GM12865 (cell line): ENCODE measurements at regions not wholly inside any gene's neighbourhood (a gene's known extent, or its start where the extent isn't known, plus 50 kb on each side); places are given as distances from the start of the nearest gene placed in this dataset.

ENCODE experiments used
- DNase-seq: peaks from one replicate; pipeline ENCODE4 v3.0.0; 2010; ENCODE audit warnings: low read depth
- H3K4me3 ChIP-seq: 2 replicates; pipeline ENCODE4 v1.5.1; 2011; ENCODE audit warnings: mild to moderate bottlenecking, low read depth, low read length, control low read depth
- TF ChIP-seq, protein P1 (sequence below): IDR thresholded peaks from 2 replicates; pipeline ENCODE4 v1.5.1; 2011; ENCODE audit warnings: low read length, control low read depth, low read depth, inconsistent platforms; ENCODE audit not compliant: insufficient read depth; ENCODE audit errors: missing control alignments

DNA sequence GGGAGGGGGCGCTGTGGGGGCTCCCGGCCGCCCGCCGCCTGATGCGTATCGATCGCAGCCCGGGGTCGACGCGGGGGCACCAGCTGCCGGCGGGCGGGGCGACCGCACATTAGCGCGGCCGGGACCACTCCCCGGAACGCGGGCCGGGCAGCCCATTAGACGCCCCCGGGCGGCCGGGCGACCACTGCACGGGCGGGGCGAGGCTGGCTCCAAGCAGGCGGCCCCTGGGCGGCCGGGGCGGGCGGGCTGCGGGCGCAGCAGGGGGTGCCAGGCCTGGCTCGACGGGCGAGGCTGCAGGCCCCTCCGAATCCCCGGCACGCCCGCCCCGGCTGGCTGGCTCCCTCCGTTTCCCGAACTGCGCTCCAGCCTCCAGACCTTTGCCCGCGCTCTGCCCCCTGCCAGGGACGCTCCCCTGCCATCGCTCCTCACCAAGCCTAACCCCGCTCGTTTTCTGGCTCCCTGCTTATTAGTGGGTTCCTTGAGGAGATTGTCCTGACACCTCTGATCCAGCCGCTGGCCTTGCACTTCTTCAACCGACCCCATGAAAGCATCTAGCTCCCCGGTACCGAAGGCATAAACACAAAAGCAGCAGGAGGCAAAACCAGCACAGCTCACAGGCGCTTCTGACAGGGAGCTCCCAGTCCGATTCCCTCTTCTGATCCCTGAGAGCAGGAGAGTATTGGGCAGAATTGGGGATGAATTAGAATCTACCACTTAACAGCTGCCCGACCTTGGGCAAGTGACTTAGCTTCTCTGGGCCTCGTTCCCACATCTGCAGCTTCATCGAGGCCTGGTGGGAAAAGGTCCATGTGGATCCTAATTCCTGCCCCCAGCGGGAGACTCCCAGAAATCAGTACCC lies 92.6 kb upstream of the CASZ1 start:
- H3K4me3 ChIP-seq, result no peak overlapping the region
- no peak for DNase-seq
- TF ChIP-seq, protein P1, sequence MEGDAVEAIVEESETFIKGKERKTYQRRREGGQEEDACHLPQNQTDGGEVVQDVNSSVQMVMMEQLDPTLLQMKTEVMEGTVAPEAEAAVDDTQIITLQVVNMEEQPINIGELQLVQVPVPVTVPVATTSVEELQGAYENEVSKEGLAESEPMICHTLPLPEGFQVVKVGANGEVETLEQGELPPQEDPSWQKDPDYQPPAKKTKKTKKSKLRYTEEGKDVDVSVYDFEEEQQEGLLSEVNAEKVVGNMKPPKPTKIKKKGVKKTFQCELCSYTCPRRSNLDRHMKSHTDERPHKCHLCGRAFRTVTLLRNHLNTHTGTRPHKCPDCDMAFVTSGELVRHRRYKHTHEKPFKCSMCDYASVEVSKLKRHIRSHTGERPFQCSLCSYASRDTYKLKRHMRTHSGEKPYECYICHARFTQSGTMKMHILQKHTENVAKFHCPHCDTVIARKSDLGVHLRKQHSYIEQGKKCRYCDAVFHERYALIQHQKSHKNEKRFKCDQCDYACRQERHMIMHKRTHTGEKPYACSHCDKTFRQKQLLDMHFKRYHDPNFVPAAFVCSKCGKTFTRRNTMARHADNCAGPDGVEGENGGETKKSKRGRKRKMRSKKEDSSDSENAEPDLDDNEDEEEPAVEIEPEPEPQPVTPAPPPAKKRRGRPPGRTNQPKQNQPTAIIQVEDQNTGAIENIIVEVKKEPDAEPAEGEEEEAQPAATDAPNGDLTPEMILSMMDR, result no peak

DNA sequence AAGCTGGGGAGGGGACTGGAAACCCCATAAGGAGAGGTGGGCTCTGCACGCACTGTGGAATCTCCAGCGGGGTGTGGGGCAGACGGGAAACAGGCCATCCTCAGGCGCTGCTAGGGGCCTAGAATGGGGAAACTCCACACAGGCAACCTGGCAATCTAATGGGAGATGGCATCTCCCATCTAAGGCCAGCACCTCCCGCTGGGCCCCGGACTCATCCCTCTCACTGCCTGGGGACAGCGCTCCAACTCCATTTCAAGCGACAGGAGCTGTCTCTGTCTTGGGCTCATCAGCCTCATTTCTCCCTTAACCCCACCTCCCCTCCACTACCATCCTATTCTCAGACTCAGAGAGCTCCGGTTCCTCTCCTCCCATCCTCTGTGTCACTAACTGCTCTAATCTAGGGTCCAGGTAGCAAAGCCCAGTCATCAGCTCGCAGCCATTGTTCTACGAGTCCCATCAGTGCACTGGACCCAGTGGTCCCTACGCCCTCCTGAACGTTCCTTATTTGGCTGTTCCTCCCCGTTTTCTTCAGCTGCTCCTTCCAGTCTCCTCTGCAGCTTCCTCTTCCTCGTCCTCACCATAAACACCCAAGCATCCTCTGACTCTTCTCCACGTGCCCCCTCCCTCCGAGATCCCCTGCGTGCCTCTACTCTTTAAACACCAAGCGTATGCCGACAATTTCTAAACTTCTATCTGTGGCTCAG lies 93.4 kb upstream of the CASZ1 start:
- H3K4me3 ChIP-seq, result no peak overlapping the region
- TF ChIP-seq, protein P1, result no peak
- DNase-seq, result no peak

DNA sequence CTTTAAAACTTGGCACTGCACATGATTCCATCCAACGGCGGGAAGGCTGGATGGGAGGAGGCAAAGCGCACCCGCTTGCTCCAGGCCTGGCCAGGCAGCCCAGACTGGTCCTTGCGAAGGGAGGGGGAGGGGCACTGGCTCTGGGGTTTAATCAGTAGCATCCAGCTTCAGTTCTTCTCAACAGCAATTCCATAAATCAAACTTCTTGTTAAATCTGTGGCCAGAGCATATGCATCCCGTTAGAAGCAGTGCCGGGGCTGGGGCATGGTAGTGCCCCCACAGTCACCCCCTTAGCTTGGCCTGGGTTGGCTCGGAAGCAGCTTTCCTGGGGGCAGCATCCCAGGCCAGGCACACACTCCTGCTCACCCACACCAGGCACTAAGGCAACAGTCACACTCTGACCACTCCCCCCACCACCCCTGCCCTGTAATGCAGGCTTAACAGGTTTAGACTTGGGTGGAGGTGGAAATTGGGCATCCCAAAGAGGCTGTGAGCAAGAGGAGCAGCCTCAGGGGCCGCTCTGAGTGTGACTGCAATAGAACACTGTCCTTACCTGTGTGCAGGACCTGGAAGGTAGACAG lies 94.1 kb upstream of the CASZ1 start:
- TF ChIP-seq, protein P1, result no peak
- no peak overlapping the region for H3K4me3 ChIP-seq
- no peak for DNase-seq

DNA sequence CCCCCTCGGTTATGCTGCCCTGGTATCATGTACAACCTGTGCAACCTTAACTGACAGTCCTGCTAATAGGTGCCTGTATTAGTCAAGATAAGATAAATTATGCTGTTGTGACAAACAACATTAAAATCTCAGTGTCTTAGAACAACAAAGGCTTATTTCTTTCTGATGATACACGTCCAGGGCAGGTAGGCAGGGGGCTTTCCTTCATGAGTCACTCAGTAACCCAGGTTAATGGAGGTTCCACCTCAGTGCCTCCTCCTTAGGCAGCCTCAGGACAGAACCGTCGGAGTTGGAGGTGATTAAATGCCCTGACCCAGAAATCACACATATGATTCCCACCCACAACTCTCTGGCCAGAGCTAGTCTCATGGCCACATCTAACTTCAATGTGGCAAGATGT lies 94.6 kb upstream of the CASZ1 start:
- TF ChIP-seq, protein P1, result no peak
- no peak overlapping the region for H3K4me3 ChIP-seq

DNA sequence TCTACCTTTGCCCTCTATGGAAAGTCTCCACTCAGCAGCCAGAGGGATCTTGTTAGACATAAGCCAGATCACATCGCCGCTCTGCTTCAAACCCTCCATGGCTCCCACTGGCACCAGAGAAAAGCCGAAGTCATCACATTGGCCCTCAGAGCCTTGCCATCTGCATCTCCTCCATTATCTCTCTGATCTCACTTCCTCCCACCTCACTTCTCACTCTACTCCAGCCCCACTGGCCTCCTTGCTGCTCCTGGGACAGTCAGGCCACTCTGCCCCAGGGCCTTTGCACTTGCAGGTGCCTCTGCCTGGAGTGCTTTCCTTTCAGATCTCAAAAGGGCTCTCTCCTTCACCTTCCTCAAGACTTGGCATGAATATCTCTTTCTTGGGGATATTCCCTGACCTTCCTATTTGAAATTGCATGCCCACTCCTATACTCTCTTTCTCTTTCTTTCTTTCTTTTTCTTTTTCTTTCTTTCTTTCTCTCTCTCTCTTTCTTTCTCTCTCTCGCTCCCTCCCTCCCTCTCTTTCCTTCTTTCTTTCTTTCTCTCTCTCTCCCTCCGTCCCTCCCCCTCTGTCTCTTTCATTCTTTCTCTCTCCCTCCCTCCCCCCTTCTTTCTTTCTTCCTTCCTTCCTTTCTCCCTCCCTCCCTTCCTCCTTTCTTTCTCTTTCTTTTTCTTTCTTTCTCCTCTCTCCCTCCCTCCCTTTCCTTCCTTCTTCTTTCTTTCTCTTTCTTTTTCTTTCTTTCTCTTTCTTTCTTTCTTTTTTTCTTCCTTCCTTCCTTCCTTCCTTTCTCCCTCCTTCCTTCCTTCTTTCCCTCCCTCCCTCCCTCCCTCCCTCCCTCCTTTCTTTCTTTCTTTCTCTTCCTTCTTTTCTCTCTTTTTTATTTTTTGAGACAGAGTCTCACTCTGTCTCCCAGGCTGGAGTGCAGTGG lies 96.0 kb upstream of the CASZ1 start:
- no peak overlapping the region for H3K4me3 ChIP-seq
- TF ChIP-seq, protein P1, result no peak
- DNase-seq, result no peak

More for the DNA sequence above, 94.6 kb upstream of the CASZ1 start:
- DNase-seq, result no peak

DNA sequence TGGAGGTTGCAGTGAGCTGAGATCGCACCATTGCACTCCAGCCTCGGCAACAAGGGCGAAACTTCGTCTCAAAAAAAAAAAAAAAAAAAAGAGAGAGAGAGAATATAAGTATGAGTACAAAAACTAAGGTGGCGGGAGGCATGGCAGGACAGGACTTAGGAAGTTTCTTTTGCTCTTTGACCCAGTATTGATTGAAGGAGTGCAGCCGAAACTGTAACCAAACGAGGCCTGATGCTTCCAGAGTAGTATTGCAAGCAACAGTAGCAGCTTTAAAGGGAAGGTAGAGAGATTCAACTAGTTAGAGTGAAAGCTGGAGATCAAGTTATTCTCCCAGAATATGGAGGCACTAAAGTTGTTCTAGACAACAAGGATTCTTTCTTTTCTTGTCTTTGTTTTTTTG lies 99.2 kb upstream of the CASZ1 start:
- TF ChIP-seq, protein P1, result no peak
- no peak for DNase-seq
- no peak overlapping the region for H3K4me3 ChIP-seq
